GM23338 (cell line): ENCODE measurements at regions not wholly inside any gene's neighbourhood (a gene's known extent, or its start where the extent isn't known, plus 50 kb on each side); places are given as distances from the start of the nearest gene placed in this dataset.

Experiments used
- ATAC-seq: fragments of 200-7000 bp; cut with Tn5 transposase; 3 replicates; pipeline ENCODE4 v1.9.1; 2020
- DNase-seq: peaks from one replicate; pipeline ENCODE4 v3.0.0-alpha.2; 2015; ENCODE audit warnings: low spot score
- H2AFZ ChIP-seq: fragments of 200-600 bp; sonication (generic); 2 replicates; pipeline ENCODE4 v1.8.0; 2016; ENCODE audit warnings: antibody characterized with exemption, mild to moderate bottlenecking, moderate library complexity
- H3F3A ChIP-seq: fragments of 200-600 bp; sonication (generic); replicated peaks from 2 replicates; pipeline ENCODE4 v1.8.0; 2017; ENCODE audit warnings: antibody characterized with exemption, mixed run types, low read depth
- H3K27ac ChIP-seq: fragments of 200-600 bp; sonication (generic); 2 replicates; pipeline ENCODE4 v1.6.1; 2016; ENCODE audit warnings: low read depth
- H3K27me3 ChIP-seq: fragments of 200-600 bp; sonication (generic); 2 replicates; pipeline ENCODE4 v1.8.0; 2016; ENCODE audit warnings: mild to moderate bottlenecking, mixed run types, moderate library complexity; ENCODE audit not compliant: insufficient read depth
- H3K36me3 ChIP-seq: fragments of 200-600 bp; sonication (generic); 2 replicates; pipeline ENCODE4 v1.8.0; 2016; ENCODE audit warnings: mild to moderate bottlenecking; ENCODE audit not compliant: insufficient read depth
- H3K4me1 ChIP-seq: fragments of 200-600 bp; sonication (generic); 2 replicates; pipeline ENCODE4 v1.8.0; 2016; ENCODE audit warnings: mild to moderate bottlenecking, moderate library complexity; ENCODE audit not compliant: insufficient read depth
- H3K4me2 ChIP-seq: fragments of 200-600 bp; sonication (generic); 2 replicates; pipeline ENCODE4 v1.7.1; 2017; ENCODE audit warnings: mixed run types
- H3K4me3 ChIP-seq: fragments of 200-600 bp; sonication (generic); 2 replicates; pipeline ENCODE4 v1.6.1; 2016; ENCODE audit warnings: mixed run types
- H3K79me2 ChIP-seq: fragments of 200-600 bp; sonication (generic); replicated peaks from 2 replicates; pipeline ENCODE4 v1.8.0; 2017; ENCODE audit warnings: mild to moderate bottlenecking; ENCODE audit not compliant: insufficient read depth
- H3K9me2 ChIP-seq: fragments of 200-600 bp; sonication (generic); 2 replicates; pipeline ENCODE4 v1.8.0; 2017; ENCODE audit not compliant: insufficient read depth
- H4K20me1 ChIP-seq: fragments of 200-600 bp; sonication (generic); replicated peaks from 2 replicates; pipeline ENCODE4 v1.8.0; 2017; ENCODE audit warnings: mild to moderate bottlenecking; ENCODE audit not compliant: insufficient read depth
- H3K27ac Mint-ChIP-seq: 2 replicates; pipeline ENCODE4 v1.8.0; 2020; ENCODE audit warnings: inconsistent platforms, mild to moderate bottlenecking, moderate library complexity, mixed read lengths
- H3K27me3 Mint-ChIP-seq: 3 replicates; pipeline ENCODE4 v1.8.0; 2022; ENCODE audit warnings: low read depth, mild to moderate bottlenecking, moderate library complexity, mixed read lengths, inconsistent platforms; ENCODE audit not compliant: insufficient read depth, poor library complexity
- H3K36me3 Mint-ChIP-seq: 3 replicates; pipeline ENCODE4 v1.8.0; 2021; ENCODE audit warnings: low read depth, mild to moderate bottlenecking, inconsistent platforms, moderate library complexity, mixed read lengths
- H3K4me1 Mint-ChIP-seq: 3 replicates; pipeline ENCODE4 v1.8.0; 2020; ENCODE audit warnings: mild to moderate bottlenecking, inconsistent platforms, mixed read lengths
- H3K4me3 Mint-ChIP-seq: 3 replicates; pipeline ENCODE4 v1.8.0; 2021; ENCODE audit warnings: moderate library complexity, mild to moderate bottlenecking, inconsistent platforms, mixed read lengths
- H3K9me3 Mint-ChIP-seq: 3 replicates; pipeline ENCODE4 v1.8.0; 2020; ENCODE audit warnings: moderate library complexity, mild to moderate bottlenecking, inconsistent platforms, mixed read lengths
- CREB1 ChIP-seq: fragments of 250-450 bp; sonication (Bioruptor Pico); IDR thresholded peaks from 2 replicates; pipeline ENCODE4 v1.5.0; 2020; ENCODE audit warnings: low read depth, mild to moderate bottlenecking, moderate library complexity
- ETS1 ChIP-seq: IDR thresholded peaks from 2 replicates; pipeline ENCODE4 v1.6.1; 2016; ENCODE audit warnings: antibody characterized with exemption
- EZH2 ChIP-seq: fragments of 200-600 bp; sonication (generic); IDR thresholded peaks from one replicate; pipeline ENCODE4 v1.8.0; 2017; ENCODE audit warnings: antibody characterized with exemption, mild to moderate bottlenecking, low read depth; ENCODE audit not compliant: unreplicated experiment
- JUNB ChIP-seq: IDR thresholded peaks from one replicate; pipeline ENCODE4 v1.6.1; 2016; ENCODE audit warnings: antibody characterized with exemption; ENCODE audit not compliant: unreplicated experiment
- NANOG ChIP-seq: IDR thresholded peaks from 2 replicates; pipeline ENCODE4 v1.6.1; 2016; ENCODE audit warnings: antibody characterized with exemption, borderline replicate concordance
- POLR2AphosphoS5 ChIP-seq: IDR thresholded peaks from 2 replicates; pipeline ENCODE4 v1.6.1; 2016; ENCODE audit warnings: antibody characterized with exemption, low read depth
- REST ChIP-seq: IDR thresholded peaks from one replicate; pipeline ENCODE4 v1.6.1; 2018; ENCODE audit warnings: antibody characterized with exemption; ENCODE audit not compliant: unreplicated experiment
- STAT1 ChIP-seq: IDR thresholded peaks from one replicate; pipeline ENCODE4 v1.6.1; 2016; ENCODE audit warnings: antibody characterized with exemption; ENCODE audit not compliant: unreplicated experiment
- ZNF114 ChIP-seq: fragments of 250-450 bp; sonication (Bioruptor Pico); IDR thresholded peaks from 2 replicates; pipeline ENCODE4 v1.5.0; 2020; ENCODE audit warnings: mild to moderate bottlenecking, moderate library complexity
- ZNF331 ChIP-seq: fragments of 250-450 bp; sonication (Bioruptor Pico); IDR thresholded peaks from 2 replicates; pipeline ENCODE4 v1.5.0; 2020; ENCODE audit warnings: low read depth, mild to moderate bottlenecking, moderate library complexity
- ZNF462 ChIP-seq: fragments of 250-450 bp; sonication (Bioruptor Pico); IDR thresholded peaks from 2 replicates; pipeline ENCODE4 v1.5.0; 2020; ENCODE audit warnings: mild to moderate bottlenecking, moderate library complexity
- TF ChIP-seq, protein P1 (sequence below), 2 experiments: fragments of 200-600 bp in 1 of 2; sonication (generic) in 1 of 2; conservative IDR thresholded peaks; 2 replicates each; pipeline versions ENCODE4 v1.5.1 to v1.6.1; 2016 to 2017; ENCODE audit warnings: antibody characterized with exemption in 2 of 2, low read depth in 2 of 2, mild to moderate bottlenecking in 2 of 2, moderate library complexity in 1 of 2

DNA sequence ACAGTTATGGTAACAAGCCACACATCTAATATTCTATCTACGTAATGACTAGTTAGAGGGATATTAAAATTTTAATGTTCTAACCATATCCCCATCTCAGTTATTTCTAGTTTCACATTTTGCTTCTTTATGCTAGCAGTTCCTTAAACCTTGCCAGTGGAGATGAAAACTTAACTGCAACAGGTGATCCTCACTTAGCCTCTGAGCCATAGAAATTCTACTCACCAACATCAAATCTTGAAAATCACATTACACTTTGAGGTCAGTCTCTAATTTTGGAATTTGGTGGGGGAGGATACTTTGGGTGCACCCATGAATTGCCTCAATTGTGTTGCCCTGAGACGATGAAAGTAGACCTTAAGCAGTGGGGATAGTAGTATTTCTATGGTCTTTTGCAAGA, 256.4 kb downstream of the GATA3 start:
- Histone ChIP-seq H3K4me3 (no peak overlapping the region), H3K4me1 (peaks cover 9% of the 10 kb centered on the region), H3F3A (no peaks in the 10 kb centered on the region), H4K20me1 (no peaks in the 10 kb centered on the region), H3K27ac (no peak overlapping the region), H3K79me2 (no peaks in the 10 kb centered on the region), H3K9me2 (peaks cover 8% of the 10 kb centered on the region; the same call in 1 of the 2 replicates), H2AFZ (no peak overlapping the region), H3K36me3 (no peaks in the 10 kb centered on the region), H3K27me3 (no peaks in the 10 kb centered on the region), H3K4me2 (no peak overlapping the region)
- Mint-ChIP-seq H3K4me3 (no peak overlapping the region), H3K9me3 (no peaks in the 10 kb centered on the region), H3K27me3 (no peaks in the 10 kb centered on the region), H3K27ac (no peak overlapping the region), H3K36me3 (no peaks in the 10 kb centered on the region), H3K4me1 (peaks cover 15% of the 10 kb centered on the region)
- DNase-seq = no peak
- TF ChIP-seq POLR2AphosphoS5 (no peak), EZH2 (no peak), CREB1 (no peak), NANOG (no peak), JUNB (no peak), STAT1 (no peak), ETS1 (no peak), ZNF331 (CRISPR knock-in tag) (no peak), ZNF114 (CRISPR knock-in tag) (no peak), REST (no peak), ZNF462 (CRISPR knock-in tag) (no peak)
- TF ChIP-seq, protein P1, sequence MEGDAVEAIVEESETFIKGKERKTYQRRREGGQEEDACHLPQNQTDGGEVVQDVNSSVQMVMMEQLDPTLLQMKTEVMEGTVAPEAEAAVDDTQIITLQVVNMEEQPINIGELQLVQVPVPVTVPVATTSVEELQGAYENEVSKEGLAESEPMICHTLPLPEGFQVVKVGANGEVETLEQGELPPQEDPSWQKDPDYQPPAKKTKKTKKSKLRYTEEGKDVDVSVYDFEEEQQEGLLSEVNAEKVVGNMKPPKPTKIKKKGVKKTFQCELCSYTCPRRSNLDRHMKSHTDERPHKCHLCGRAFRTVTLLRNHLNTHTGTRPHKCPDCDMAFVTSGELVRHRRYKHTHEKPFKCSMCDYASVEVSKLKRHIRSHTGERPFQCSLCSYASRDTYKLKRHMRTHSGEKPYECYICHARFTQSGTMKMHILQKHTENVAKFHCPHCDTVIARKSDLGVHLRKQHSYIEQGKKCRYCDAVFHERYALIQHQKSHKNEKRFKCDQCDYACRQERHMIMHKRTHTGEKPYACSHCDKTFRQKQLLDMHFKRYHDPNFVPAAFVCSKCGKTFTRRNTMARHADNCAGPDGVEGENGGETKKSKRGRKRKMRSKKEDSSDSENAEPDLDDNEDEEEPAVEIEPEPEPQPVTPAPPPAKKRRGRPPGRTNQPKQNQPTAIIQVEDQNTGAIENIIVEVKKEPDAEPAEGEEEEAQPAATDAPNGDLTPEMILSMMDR (conservative IDR thresholded peaks at IDR 0.05; ENCODE audit: low read depth in 2 of 2) = no peak
- no peak for ATAC-seq
